Upper lobe of right lung (tissue), 1 donor: ENCODE measurements at regions not wholly inside any gene's neighbourhood (a gene's known extent, or its start where the extent isn't known, plus 50 kb on each side); places are given as distances from the start of the nearest gene placed in this dataset.

Experiments used
- ATAC-seq: fragments of 200-7000 bp; cut with Tn5 transposase; one replicate; pipeline ENCODE4 v1.9.1; 2020; ENCODE audit warnings: mild to moderate bottlenecking, moderate library complexity
- DNase-seq: peaks from one replicate; pipeline ENCODE4 v3.0.0-alpha.2; 2020
- H3K27ac ChIP-seq: fragments of 200-600 bp; one replicate; pipeline ENCODE4 v1.8.0; 2022
- H3K27me3 ChIP-seq: fragments of 200-600 bp; one replicate; pipeline ENCODE4 v1.8.0; 2022; ENCODE audit warnings: mild to moderate bottlenecking
- H3K36me3 ChIP-seq: fragments of 200-600 bp; one replicate; pipeline ENCODE4 v1.8.0; 2022
- H3K4me1 ChIP-seq: fragments of 200-600 bp; one replicate; pipeline ENCODE4 v1.8.0; 2022
- H3K4me3 ChIP-seq: fragments of 200-600 bp; one replicate; pipeline ENCODE4 v1.8.0; 2022; ENCODE audit warnings: mild to moderate bottlenecking
- H3K9me3 ChIP-seq: fragments of 200-600 bp; one replicate; pipeline ENCODE4 v1.8.0; 2022
- intact Hi-C: fragments of 100-400 bp; cut with DNase I; formaldehyde crosslinking; loops from one replicate; pipeline ENCODE4 v1.11.0; 2022
- TF ChIP-seq, protein P1 (sequence below): fragments of 200-600 bp; IDR thresholded peaks from one replicate; pipeline ENCODE4 v1.8.0; 2022; ENCODE audit warnings: antibody characterized with exemption
- donor health status: DM: no; HTN: yes; CAD: no; lungs with severe emphysema.

DNA sequence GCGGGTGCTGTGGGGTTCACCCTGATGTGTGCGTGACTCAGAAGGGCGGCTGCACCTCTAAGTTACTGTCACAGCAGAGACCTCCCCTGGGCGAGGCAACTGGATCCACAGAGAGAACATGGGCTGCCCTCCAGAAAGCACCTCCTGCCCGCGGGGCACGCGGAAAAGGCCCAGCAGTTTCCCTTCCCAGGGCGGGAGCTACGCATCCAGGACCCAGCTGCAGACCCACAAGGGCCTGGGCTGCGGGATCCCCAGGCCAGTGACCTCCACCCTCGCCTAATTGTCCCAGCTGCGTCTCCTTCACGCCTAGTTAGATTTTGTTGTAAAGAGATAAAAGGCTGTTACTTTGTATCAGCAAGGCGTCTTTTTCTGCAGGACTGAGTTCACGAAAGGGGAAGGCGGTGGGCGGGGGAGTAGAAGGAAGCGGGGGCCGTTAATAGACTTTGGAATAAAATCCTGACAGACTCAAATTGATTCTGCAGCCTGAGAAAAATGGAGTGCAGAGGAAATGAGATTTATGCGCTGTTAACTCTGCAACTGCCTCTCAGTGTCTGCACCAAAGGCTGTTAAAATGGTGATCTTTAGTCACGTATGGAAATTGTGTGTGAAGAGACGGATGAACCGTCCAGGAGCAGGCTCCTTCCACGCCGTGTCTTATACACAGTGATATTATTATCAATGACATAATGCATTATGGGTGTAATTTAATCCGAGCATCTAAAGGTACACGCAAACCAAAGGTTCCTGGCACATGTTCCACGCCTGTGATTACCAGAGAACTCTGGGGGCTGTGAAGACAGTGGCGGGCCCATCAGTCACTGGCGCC, 65.9 kb upstream of the FBRSL1 start:
- H3K4me3 ChIP-seq, result no peak overlapping the region
- TF ChIP-seq, protein P1, sequence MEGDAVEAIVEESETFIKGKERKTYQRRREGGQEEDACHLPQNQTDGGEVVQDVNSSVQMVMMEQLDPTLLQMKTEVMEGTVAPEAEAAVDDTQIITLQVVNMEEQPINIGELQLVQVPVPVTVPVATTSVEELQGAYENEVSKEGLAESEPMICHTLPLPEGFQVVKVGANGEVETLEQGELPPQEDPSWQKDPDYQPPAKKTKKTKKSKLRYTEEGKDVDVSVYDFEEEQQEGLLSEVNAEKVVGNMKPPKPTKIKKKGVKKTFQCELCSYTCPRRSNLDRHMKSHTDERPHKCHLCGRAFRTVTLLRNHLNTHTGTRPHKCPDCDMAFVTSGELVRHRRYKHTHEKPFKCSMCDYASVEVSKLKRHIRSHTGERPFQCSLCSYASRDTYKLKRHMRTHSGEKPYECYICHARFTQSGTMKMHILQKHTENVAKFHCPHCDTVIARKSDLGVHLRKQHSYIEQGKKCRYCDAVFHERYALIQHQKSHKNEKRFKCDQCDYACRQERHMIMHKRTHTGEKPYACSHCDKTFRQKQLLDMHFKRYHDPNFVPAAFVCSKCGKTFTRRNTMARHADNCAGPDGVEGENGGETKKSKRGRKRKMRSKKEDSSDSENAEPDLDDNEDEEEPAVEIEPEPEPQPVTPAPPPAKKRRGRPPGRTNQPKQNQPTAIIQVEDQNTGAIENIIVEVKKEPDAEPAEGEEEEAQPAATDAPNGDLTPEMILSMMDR, result no peak
- H3K27me3 ChIP-seq, result peaks cover 25% of the 10 kb centered on the region
- DNase-seq (no peak), ATAC-seq (no peak)
- H3K36me3 ChIP-seq, result no peaks in the 10 kb centered on the region
- intact Hi-C loops, result loop anchor here (10.0 kb wide), 1 partner anchor 191 kb away; the partner anchor contains the start of genes LRCOL1 and P2RX2
- peaks cover under 1% of the 10 kb centered on the region for H3K4me1 ChIP-seq
- H3K27ac ChIP-seq, result no peak overlapping the region
- no peaks in the 10 kb centered on the region for H3K9me3 ChIP-seq

- Histone ChIP-seq H3K27ac (no peak overlapping the region), H3K9me3 (no peaks in the 10 kb centered on the region), H3K27me3 (peaks cover 25% of the 10 kb centered on the region), H3K4me1 (no peaks in the 10 kb centered on the region), H3K36me3 (no peaks in the 10 kb centered on the region), H3K4me3 (no peak overlapping the region)
- no peak for DNase-seq
- intact Hi-C loops, result loop anchor here (10.0 kb wide), 1 partner anchor 191 kb away; the partner anchor contains the start of genes LRCOL1 and P2RX2
- TF ChIP-seq, protein P1, result no peak
- peak; percentile 13 for ATAC-seq
Measured at GRCh38 chr12:132423251-132423819, 66.6 kb upstream of the FBRSL1 start.

DNA sequence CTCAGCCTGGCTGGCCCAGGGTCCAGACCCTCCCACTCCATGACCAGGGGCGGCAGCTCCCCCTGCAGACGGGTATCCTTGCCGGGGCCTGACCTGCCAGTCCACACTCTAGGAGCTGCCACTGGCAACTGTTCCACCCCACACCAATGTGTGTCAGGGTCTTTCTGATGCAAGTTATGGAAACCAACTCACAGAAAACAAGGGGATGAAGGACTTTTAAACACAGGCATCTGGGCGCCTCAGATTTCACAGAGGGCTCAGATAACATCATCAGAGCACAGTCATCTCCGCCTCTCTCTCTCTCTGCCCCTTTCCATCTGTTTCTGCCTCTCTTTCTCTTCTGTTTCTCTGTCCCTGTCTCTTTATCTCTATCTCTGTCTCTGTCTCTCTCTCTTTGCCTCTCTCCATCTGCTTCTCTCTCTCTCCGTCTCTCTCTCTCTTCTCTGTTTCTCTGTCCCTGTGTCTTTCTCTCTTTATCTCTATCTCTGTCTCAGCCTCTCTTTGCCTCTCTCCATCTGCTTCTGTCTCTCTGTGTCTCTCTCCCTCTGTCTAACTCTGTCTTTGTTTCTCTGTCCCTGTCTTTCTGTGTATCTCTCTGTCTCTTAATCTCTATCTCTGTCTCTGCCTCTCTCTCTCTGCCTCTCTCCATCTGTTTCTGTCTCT, 67.4 kb upstream of the FBRSL1 start:
- H3K4me1 ChIP-seq, result no peaks in the 10 kb centered on the region
- no peaks in the 10 kb centered on the region for H3K9me3 ChIP-seq
- H3K4me3 ChIP-seq, result no peak overlapping the region
- H3K27me3 ChIP-seq, result peaks cover 25% of the 10 kb centered on the region
- DNase-seq (no peak), ATAC-seq (no peak)
- no peak overlapping the region for H3K27ac ChIP-seq
- intact Hi-C loops, result loop anchor here (10.0 kb wide), 1 partner anchor 192 kb away; the partner anchor contains the start of genes LRCOL1 and P2RX2
- H3K36me3 ChIP-seq, result no peaks in the 10 kb centered on the region
- TF ChIP-seq, protein P1, result no peak

GRCh38 chr12:132422040-132422380, 67.9 kb upstream of the FBRSL1 start:
- Histone ChIP-seq H3K9me3 (no peaks in the 10 kb centered on the region), H3K4me1 (no peaks in the 10 kb centered on the region), H3K27ac (no peak overlapping the region), H3K36me3 (no peaks in the 10 kb centered on the region), H3K27me3 (peaks cover 28% of the 10 kb centered on the region), H3K4me3 (no peak overlapping the region)
- ATAC-seq, result no peak
- no peak for DNase-seq
- TF ChIP-seq, protein P1, result no peak
- intact Hi-C loops, result loop anchor here (10.0 kb wide), 1 partner anchor 193 kb away; the partner anchor contains the start of genes LRCOL1 and P2RX2

- intact Hi-C loops, result loop anchor here (5.0 to 10.0 kb wide), 2 partner anchors 103 to 195 kb away; partner anchors contain the start of genes LRCOL1 and P2RX2
- Histone ChIP-seq H3K36me3 (no peaks in the 10 kb centered on the region), H3K9me3 (no peaks in the 10 kb centered on the region), H3K4me3 (no peak overlapping the region), H3K27me3 (peaks cover 27% of the 10 kb centered on the region), H3K4me1 (no peaks in the 10 kb centered on the region), H3K27ac (no peak overlapping the region)
- DNase-seq (no peak), ATAC-seq (no peak)
- TF ChIP-seq, protein P1, result no peak
Measured at GRCh38 chr12:132419631-132420246, 70.2 kb upstream of the FBRSL1 start.
